Upper lobe of right lung (tissue), 1 donor: ENCODE measurements at regions not wholly inside any gene's neighbourhood (a gene's known extent, or its start where the extent isn't known, plus 50 kb on each side); places are given as distances from the start of the nearest gene placed in this dataset.

ENCODE experiments used
- ATAC-seq: fragments of 200-7000 bp; cut with Tn5 transposase; one replicate; pipeline ENCODE4 v1.9.1; 2020; ENCODE audit warnings: mild to moderate bottlenecking, moderate library complexity
- DNase-seq: peaks from one replicate; pipeline ENCODE4 v3.0.0-alpha.2; 2020
- H3K27ac ChIP-seq: fragments of 200-600 bp; one replicate; pipeline ENCODE4 v1.8.0; 2022
- H3K27me3 ChIP-seq: fragments of 200-600 bp; one replicate; pipeline ENCODE4 v1.8.0; 2022; ENCODE audit warnings: mild to moderate bottlenecking
- H3K36me3 ChIP-seq: fragments of 200-600 bp; one replicate; pipeline ENCODE4 v1.8.0; 2022
- H3K4me1 ChIP-seq: fragments of 200-600 bp; one replicate; pipeline ENCODE4 v1.8.0; 2022
- H3K4me3 ChIP-seq: fragments of 200-600 bp; one replicate; pipeline ENCODE4 v1.8.0; 2022; ENCODE audit warnings: mild to moderate bottlenecking
- H3K9me3 ChIP-seq: fragments of 200-600 bp; one replicate; pipeline ENCODE4 v1.8.0; 2022
- CTCF ChIP-seq: fragments of 200-600 bp; IDR thresholded peaks from one replicate; pipeline ENCODE4 v1.8.0; 2022; ENCODE audit warnings: antibody characterized with exemption
- intact Hi-C: fragments of 100-400 bp; cut with DNase I; formaldehyde crosslinking; loops from one replicate; pipeline ENCODE4 v1.11.0; 2022
- donor health status: DM: no; HTN: yes; CAD: no; lungs with severe emphysema.

DNA sequence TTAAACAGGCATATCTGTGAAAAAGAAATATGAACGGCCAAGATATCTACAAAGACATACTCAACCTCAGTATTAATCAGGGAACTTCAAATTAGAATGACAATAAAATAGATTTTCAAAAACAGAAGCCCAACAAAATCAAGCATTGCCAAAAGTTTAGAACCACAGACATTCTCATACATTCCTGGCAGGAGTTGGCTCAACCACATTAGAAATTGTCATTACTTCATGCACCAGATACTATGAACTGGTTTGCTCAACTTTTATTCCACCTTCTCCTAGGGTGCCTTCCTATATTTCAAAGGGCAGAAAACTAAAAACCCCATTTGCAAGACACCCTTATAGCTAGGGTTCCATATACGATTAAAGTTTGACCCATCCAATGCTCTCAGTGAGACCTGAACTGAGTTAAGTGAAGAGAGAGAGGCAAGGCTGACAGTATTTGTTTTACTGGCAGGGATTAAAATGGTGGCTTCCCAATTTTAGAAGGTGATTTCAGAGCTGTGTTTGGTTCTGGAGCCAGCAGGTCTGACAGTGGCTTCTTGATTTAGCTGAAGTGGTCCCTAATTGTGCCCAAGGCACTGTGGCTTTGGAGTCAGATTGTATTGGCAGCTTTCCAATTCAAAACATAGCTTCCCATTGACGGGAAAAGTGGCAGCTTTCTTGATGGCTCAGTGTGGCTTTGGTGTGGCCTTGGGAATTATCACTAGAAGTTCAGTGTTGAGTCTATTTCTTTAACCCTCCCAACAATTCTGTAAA, 77.1 kb upstream of the CDYL start:
- no peak overlapping the region for H3K4me3 ChIP-seq
- no peaks in the 10 kb centered on the region for H3K9me3 ChIP-seq
- H3K27me3 ChIP-seq: no peaks in the 10 kb centered on the region
- no peaks in the 10 kb centered on the region for H3K4me1 ChIP-seq
- DNase-seq: no peak
- H3K36me3 ChIP-seq: no peaks in the 10 kb centered on the region
- ATAC-seq: no peak
- TF ChIP-seq CTCF: no peak
- intact Hi-C loops: no loop called here
- no peak overlapping the region for H3K27ac ChIP-seq

GRCh38 chr6:4693173-4693970, 82.8 kb upstream of the CDYL start:
- H3K36me3 ChIP-seq: no peaks in the 10 kb centered on the region
- no peak overlapping the region for H3K27ac ChIP-seq
- intact Hi-C loops: no loop called here
- DNase-seq (no peak), ATAC-seq (no peak)
- no peaks in the 10 kb centered on the region for H3K4me1 ChIP-seq
- H3K27me3 ChIP-seq: no peaks in the 10 kb centered on the region
- H3K9me3 ChIP-seq: no peaks in the 10 kb centered on the region
- no peak overlapping the region for H3K4me3 ChIP-seq
- TF ChIP-seq CTCF: no peak

GRCh38 chr6:4692664-4693063, 83.5 kb upstream of the CDYL start:
- no peak overlapping the region for H3K27ac ChIP-seq
- ATAC-seq: no peak
- intact Hi-C loops: no loop called here
- no peaks in the 10 kb centered on the region for H3K27me3 ChIP-seq
- TF ChIP-seq CTCF: no peak
- H3K4me1 ChIP-seq: no peaks in the 10 kb centered on the region
- no peak for DNase-seq
- no peaks in the 10 kb centered on the region for H3K9me3 ChIP-seq
- H3K36me3 ChIP-seq: no peaks in the 10 kb centered on the region
- H3K4me3 ChIP-seq: no peak overlapping the region

GRCh38 chr6:4687989-4688947, 87.9 kb upstream of the CDYL start:
- H3K4me1 ChIP-seq: no peaks in the 10 kb centered on the region
- H3K9me3 ChIP-seq: no peaks in the 10 kb centered on the region
- intact Hi-C loops: no loop called here
- ATAC-seq: peak; percentile 66
- H3K4me3 ChIP-seq: no peak overlapping the region
- peak overlapping the region; percentile 4 for H3K27ac ChIP-seq
- TF ChIP-seq CTCF: no peak
- H3K27me3 ChIP-seq: no peaks in the 10 kb centered on the region
- DNase-seq: no peak
- H3K36me3 ChIP-seq: no peaks in the 10 kb centered on the region

DNA sequence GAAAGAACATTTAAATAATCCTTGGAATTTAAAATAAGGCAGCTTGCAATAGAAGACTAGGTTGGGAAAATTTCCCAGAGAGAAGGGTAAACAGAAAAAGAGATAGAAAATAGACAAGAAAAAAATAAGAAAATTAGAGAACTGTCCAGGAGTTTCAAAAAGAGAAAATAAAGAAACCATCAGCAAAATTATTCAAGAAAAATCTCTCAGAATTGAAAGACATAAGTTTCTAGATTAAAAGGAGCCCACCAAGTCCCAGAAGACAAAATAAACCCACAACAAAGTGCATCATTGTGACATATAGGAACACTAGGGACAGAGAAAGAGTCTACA, 88.6 kb upstream of the CDYL start:
- DNase-seq: no peak
- no peak for ATAC-seq
- H3K4me1 ChIP-seq: no peaks in the 10 kb centered on the region
- no peak overlapping the region for H3K4me3 ChIP-seq
- no peaks in the 10 kb centered on the region for H3K36me3 ChIP-seq
- H3K27me3 ChIP-seq: no peaks in the 10 kb centered on the region
- no peaks in the 10 kb centered on the region for H3K9me3 ChIP-seq
- intact Hi-C loops: no loop called here
- H3K27ac ChIP-seq: no peak overlapping the region
- no peak for TF ChIP-seq CTCF
